ENCODE measurements at regions not wholly inside any gene's neighbourhood (a gene's known extent, or its start where the extent isn't known, plus 50 kb on each side); places are given as distances from the start of the nearest gene placed in this dataset.
A peak's percentile ranks its signal among the peaks of the same experiment; 100 is the strongest.

DNA sequence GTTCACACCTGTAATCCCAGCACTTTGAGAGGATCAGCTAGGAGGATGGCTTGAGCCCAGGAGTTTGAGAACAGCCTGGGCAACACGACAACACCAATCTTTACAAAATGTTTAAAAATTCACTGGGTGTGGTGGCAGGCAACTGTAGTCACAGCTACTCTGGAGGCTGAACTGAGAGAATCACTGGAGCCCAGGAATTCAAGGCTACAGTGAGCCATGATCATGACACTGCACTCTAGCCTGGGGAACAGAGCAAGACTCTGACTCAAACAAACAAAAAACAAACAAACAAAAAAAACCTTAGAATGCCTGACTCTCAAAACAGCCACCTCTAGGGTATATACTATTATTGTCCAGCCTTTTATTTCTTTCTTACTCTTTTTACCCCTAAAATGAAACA, 56.5 kb upstream of the PAPSS2 start:
- no peak overlapping the region for H3K27ac ChIP-seq (ENCODE audit: insufficient read depth, low read length)
- no TSS peak for BruUV-seq (replicated peaks)
- H2BK15ac ChIP-seq (ENCODE audit: low read depth, low read length) = no peak overlapping the region
- H3K56ac ChIP-seq (ENCODE audit: extremely low read depth, insufficient read depth, low read length) = no peak overlapping the region
- no peak overlapping the region for H3K4me3 ChIP-seq (ENCODE audit: insufficient read depth, low read depth, low read length)
- DNase-seq = no peak
- H3K14ac ChIP-seq (replicated peaks; ENCODE audit: low read depth, low read length) = no peak overlapping the region
- dilution Hi-C loops (cut with HindIII; ENCODE audit: low sequenced_read_pairs, unreplicated experiment) = no loop called here
- no peak overlapping the region for H2AK5ac ChIP-seq (ENCODE audit: low read depth, low read length)
- no peak overlapping the region for H3K23ac ChIP-seq (ENCODE audit: low read depth, low read length)
- ChIA-PET CTCF (no interaction called here), POLR2A (ENCODE audit: unreplicated experiment) (interaction anchor here (0.7 kb wide), 1 partner anchor 21 kb away, joined by 3 read pairs; no protein-coding TSS in a partner anchor)
- no peak overlapping the region for H2BK120ac ChIP-seq (ENCODE audit: low read depth, low read length)
- H2AFZ ChIP-seq (replicated peaks; ENCODE audit: low read length, poor library complexity) = no peak overlapping the region
- no peak overlapping the region for H4K5ac ChIP-seq (ENCODE audit: low read depth, low read length)
- H4K8ac ChIP-seq (ENCODE audit: low read depth in 2 of 2, low read length in 2 of 2) = no peak overlapping the region
- no peak overlapping the region for H2AK9ac ChIP-seq (replicated peaks; ENCODE audit: low read depth, low read length, poor library complexity)
- H3K4me2 ChIP-seq (ENCODE audit: low read depth, low read length) = no peak overlapping the region
- intact Hi-C loops (cut with micrococcal nuclease) = loop anchor here (5.0 kb wide), 1 partner anchor 34 kb away; no protein-coding TSS in a partner anchor
- in situ Hi-C loops (cut with MboI; ENCODE audit: low sequenced_read_pairs) = loop anchor here (10.0 kb wide), 1 partner anchor 58 kb away; no protein-coding TSS in a partner anchor
- H3K79me1 ChIP-seq (ENCODE audit: low read depth in 1 of 2, low read length in 2 of 2) = no peaks in the 10 kb centered on the region
- H3K4ac ChIP-seq (ENCODE audit: low read depth, low read length) = no peak overlapping the region
- TF ChIP-seq NFE2L2 (IDR thresholded peaks at IDR 0.05; ENCODE audit: low read depth, low read length) = no peak
- no peak for TF ChIP-seq MAZ (IDR thresholded peaks at IDR 0.05; ENCODE audit: borderline replicate concordance, low read depth, low read length)
- TF ChIP-seq POLR2A (IDR thresholded peaks at IDR 0.05; ENCODE audit: low read depth, low read length) = no peak
- no peak for TF ChIP-seq CHD1 (IDR thresholded peaks at IDR 0.05; ENCODE audit: low read depth, low read length)
- no peak for TF ChIP-seq SMC3 (IDR thresholded peaks at IDR 0.05; ENCODE audit: low read depth, low read length)
- no peak for TF ChIP-seq CEBPB (IDR thresholded peaks at IDR 0.05; ENCODE audit: low read depth, low read length)
- no peak for TF ChIP-seq FOS (IDR thresholded peaks at IDR 0.05; ENCODE audit: low read depth, low read length)
- TF ChIP-seq BHLHE40 (IDR thresholded peaks at IDR 0.05; ENCODE audit: low read depth, low read length) = no peak
- TF ChIP-seq, protein P1, sequence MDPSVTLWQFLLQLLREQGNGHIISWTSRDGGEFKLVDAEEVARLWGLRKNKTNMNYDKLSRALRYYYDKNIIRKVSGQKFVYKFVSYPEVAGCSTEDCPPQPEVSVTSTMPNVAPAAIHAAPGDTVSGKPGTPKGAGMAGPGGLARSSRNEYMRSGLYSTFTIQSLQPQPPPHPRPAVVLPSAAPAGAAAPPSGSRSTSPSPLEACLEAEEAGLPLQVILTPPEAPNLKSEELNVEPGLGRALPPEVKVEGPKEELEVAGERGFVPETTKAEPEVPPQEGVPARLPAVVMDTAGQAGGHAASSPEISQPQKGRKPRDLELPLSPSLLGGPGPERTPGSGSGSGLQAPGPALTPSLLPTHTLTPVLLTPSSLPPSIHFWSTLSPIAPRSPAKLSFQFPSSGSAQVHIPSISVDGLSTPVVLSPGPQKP (IDR thresholded peaks at IDR 0.05; ENCODE audit: borderline replicate concordance, low read depth, low read length) = no peak
- TF ChIP-seq, protein P2, sequence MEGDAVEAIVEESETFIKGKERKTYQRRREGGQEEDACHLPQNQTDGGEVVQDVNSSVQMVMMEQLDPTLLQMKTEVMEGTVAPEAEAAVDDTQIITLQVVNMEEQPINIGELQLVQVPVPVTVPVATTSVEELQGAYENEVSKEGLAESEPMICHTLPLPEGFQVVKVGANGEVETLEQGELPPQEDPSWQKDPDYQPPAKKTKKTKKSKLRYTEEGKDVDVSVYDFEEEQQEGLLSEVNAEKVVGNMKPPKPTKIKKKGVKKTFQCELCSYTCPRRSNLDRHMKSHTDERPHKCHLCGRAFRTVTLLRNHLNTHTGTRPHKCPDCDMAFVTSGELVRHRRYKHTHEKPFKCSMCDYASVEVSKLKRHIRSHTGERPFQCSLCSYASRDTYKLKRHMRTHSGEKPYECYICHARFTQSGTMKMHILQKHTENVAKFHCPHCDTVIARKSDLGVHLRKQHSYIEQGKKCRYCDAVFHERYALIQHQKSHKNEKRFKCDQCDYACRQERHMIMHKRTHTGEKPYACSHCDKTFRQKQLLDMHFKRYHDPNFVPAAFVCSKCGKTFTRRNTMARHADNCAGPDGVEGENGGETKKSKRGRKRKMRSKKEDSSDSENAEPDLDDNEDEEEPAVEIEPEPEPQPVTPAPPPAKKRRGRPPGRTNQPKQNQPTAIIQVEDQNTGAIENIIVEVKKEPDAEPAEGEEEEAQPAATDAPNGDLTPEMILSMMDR (conservative IDR thresholded peaks at IDR 0.05; ENCODE audit: low read depth, low read length) = no peak
- TF ChIP-seq MXI1 (IDR thresholded peaks at IDR 0.05; ENCODE audit: borderline replicate concordance, low read depth, low read length) = no peak
- no peak for TF ChIP-seq RAD21 (IDR thresholded peaks at IDR 0.05; ENCODE audit: low read length)
- TF ChIP-seq RCOR1 (IDR thresholded peaks at IDR 0.05; ENCODE audit: insufficient replicate concordance, low read length) = no peak
- TF ChIP-seq, protein P3, sequence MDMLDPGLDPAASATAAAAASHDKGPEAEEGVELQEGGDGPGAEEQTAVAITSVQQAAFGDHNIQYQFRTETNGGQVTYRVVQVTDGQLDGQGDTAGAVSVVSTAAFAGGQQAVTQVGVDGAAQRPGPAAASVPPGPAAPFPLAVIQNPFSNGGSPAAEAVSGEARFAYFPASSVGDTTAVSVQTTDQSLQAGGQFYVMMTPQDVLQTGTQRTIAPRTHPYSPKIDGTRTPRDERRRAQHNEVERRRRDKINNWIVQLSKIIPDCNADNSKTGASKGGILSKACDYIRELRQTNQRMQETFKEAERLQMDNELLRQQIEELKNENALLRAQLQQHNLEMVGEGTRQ (IDR thresholded peaks at IDR 0.05; ENCODE audit: low read depth, low read length) = no peak
- no peak for TF ChIP-seq MAFK (IDR thresholded peaks at IDR 0.05; ENCODE audit: low read depth, low read length)
- no peak for TF ChIP-seq RFX5 (IDR thresholded peaks at IDR 0.05; ENCODE audit: low read depth, low read length)
- no peaks in the 10 kb centered on the region for H3K27me3 ChIP-seq (ENCODE audit: control insufficient read depth, insufficient read depth, low read length)
- H4K91ac ChIP-seq (ENCODE audit: insufficient read depth, low read depth, low read length) = no peak overlapping the region
- no peak overlapping the region for H3K9ac ChIP-seq (ENCODE audit: low read depth, low read length)
- peak; percentile 60; the same call in 1 of the 2 replicates for ATAC-seq (ENCODE audit: low read depth)
- no peaks in the 10 kb centered on the region for H4K20me1 ChIP-seq (ENCODE audit: insufficient read depth, low read length)
- H3K36me3 ChIP-seq (ENCODE audit: control insufficient read depth, insufficient read depth, low read length) = no peaks in the 10 kb centered on the region
- H2BK20ac ChIP-seq (ENCODE audit: low read depth, low read length) = no peak overlapping the region
- H3K18ac ChIP-seq (ENCODE audit: low read depth, low read length) = no peak overlapping the region
- H3K9me3 ChIP-seq (ENCODE audit: control insufficient read depth, insufficient read depth, low read length) = no peaks in the 10 kb centered on the region
- H3K4me1 ChIP-seq (ENCODE audit: control insufficient read depth, insufficient read depth, low read length) = no peaks in the 10 kb centered on the region
- WGBS, 2 experiments (ENCODE audit: extremely low coverage in 2 of 2, insufficient read length in 1 of 2) = no CpG with 5 or more reads among the region's 1 CpG
- H2BK5ac ChIP-seq (ENCODE audit: low read depth, low read length, poor library complexity, severe bottlenecking) = no peak overlapping the region
- no peaks in the 10 kb centered on the region for H3K9me1 ChIP-seq (ENCODE audit: insufficient read depth, low read length)

All from IMR-90 (cell line).